ENCODE measurements at regions not wholly inside any gene's neighbourhood (a gene's known extent, or its start where the extent isn't known, plus 50 kb on each side); places are given as distances from the start of the nearest gene placed in this dataset.

DNA sequence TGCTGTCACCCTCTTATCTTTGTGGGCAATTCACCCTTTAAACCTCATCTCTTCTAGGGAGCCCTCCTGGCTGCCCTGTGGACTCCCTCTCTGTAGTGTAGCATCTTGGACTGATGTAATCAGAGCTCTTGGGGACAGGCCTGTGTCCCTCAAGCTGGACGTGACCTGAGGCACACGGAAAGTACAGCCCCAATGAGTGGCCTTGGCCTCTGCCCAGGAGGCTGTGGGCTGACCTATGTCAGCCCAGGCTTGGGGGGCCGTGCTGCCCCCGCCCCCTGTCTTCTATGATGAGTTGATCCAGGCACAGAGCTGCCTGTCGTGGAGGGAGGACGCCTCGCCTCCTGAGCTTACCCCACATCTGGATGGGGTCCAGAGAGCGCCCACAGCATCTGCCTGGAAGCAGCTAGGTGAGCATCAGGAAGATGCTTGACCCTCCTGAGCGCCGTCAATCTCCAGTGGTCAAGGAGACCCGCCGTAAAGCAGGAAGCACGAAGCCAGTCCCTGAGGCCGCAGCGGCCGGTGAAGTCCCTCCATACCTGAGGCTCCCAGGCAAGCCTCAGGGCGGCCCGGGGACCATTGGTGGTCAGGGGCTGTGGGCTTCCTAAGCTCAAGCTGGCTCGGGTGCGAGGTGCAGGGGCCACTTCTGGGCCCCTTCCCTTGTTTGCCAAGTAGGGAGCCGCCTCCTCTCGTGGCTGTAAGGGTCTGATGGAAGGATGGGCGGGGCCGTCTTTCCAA lies 1136.9 kb downstream of the BRD1 start (continued):
- TF ChIP-seq ARID4A (CRISPR knock-in tag; IDR thresholded peaks at IDR 0.05; ENCODE audit: borderline replicate concordance) (no peak), ZBTB39 (CRISPR knock-in tag; IDR thresholded peaks at IDR 0.05) (0 out of 2 replicates have a peak, but pooled peaks have one; percentile 44), ZNF792 (CRISPR knock-in tag; IDR thresholded peaks at IDR 0.05) (no peak), MED1 (CRISPR knock-in tag; IDR thresholded peaks at IDR 0.05) (peak; percentile 89), MXD4 (CRISPR knock-in tag; IDR thresholded peaks at IDR 0.05) (no peak)
- TF ChIP-seq, protein P1, sequence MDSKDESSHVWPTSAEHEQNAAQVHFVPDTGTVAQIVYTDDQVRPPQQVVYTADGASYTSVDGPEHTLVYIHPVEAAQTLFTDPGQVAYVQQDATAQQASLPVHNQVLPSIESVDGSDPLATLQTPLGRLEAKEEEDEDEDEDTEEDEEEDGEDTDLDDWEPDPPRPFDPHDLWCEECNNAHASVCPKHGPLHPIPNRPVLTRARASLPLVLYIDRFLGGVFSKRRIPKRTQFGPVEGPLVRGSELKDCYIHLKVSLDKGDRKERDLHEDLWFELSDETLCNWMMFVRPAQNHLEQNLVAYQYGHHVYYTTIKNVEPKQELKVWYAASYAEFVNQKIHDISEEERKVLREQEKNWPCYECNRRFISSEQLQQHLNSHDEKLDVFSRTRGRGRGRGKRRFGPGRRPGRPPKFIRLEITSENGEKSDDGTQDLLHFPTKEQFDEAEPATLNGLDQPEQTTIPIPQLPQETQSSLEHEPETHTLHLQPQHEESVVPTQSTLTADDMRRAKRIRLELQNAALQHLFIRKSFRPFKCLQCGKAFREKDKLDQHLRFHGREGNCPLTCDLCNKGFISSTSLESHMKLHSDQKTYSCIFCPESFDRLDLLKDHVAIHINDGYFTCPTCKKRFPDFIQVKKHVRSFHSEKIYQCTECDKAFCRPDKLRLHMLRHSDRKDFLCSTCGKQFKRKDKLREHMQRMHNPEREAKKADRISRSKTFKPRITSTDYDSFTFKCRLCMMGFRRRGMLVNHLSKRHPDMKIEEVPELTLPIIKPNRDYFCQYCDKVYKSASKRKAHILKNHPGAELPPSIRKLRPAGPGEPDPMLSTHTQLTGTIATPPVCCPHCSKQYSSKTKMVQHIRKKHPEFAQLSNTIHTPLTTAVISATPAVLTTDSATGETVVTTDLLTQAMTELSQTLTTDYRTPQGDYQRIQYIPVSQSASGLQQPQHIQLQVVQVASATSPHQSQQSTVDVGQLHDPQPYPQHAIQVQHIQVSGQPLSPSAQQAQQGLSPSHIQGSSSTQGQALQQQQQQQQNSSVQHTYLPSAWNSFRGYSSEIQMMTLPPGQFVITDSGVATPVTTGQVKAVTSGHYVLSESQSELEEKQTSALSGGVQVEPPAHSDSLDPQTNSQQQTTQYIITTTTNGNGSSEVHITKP (CRISPR knock-in tag; IDR thresholded peaks at IDR 0.05; ENCODE audit: low read depth) = peak; percentile 81

All from HepG2 (cell line).